GM23338 (cell line): ENCODE measurements at regions not wholly inside any gene's neighbourhood (a gene's known extent, or its start where the extent isn't known, plus 50 kb on each side); places are given as distances from the start of the nearest gene placed in this dataset.

Experiments
- ATAC-seq: fragments of 200-7000 bp; cut with Tn5 transposase; 3 replicates; pipeline ENCODE4 v1.9.1; 2020
- DNase-seq: peaks from one replicate; pipeline ENCODE4 v3.0.0-alpha.2; 2015; ENCODE audit warnings: low spot score
- H2AFZ ChIP-seq: fragments of 200-600 bp; sonication (generic); 2 replicates; pipeline ENCODE4 v1.8.0; 2016; ENCODE audit warnings: antibody characterized with exemption, mild to moderate bottlenecking, moderate library complexity
- H3F3A ChIP-seq: fragments of 200-600 bp; sonication (generic); replicated peaks from 2 replicates; pipeline ENCODE4 v1.8.0; 2017; ENCODE audit warnings: antibody characterized with exemption, mixed run types, low read depth
- H3K27ac ChIP-seq: fragments of 200-600 bp; sonication (generic); 2 replicates; pipeline ENCODE4 v1.6.1; 2016; ENCODE audit warnings: low read depth
- H3K27me3 ChIP-seq: fragments of 200-600 bp; sonication (generic); 2 replicates; pipeline ENCODE4 v1.8.0; 2016; ENCODE audit warnings: mild to moderate bottlenecking, mixed run types, moderate library complexity; ENCODE audit not compliant: insufficient read depth
- H3K36me3 ChIP-seq: fragments of 200-600 bp; sonication (generic); 2 replicates; pipeline ENCODE4 v1.8.0; 2016; ENCODE audit warnings: mild to moderate bottlenecking; ENCODE audit not compliant: insufficient read depth
- H3K4me1 ChIP-seq: fragments of 200-600 bp; sonication (generic); 2 replicates; pipeline ENCODE4 v1.8.0; 2016; ENCODE audit warnings: mild to moderate bottlenecking, moderate library complexity; ENCODE audit not compliant: insufficient read depth
- H3K4me2 ChIP-seq: fragments of 200-600 bp; sonication (generic); 2 replicates; pipeline ENCODE4 v1.7.1; 2017; ENCODE audit warnings: mixed run types
- H3K4me3 ChIP-seq: fragments of 200-600 bp; sonication (generic); 2 replicates; pipeline ENCODE4 v1.6.1; 2016; ENCODE audit warnings: mixed run types
- H3K79me2 ChIP-seq: fragments of 200-600 bp; sonication (generic); replicated peaks from 2 replicates; pipeline ENCODE4 v1.8.0; 2017; ENCODE audit warnings: mild to moderate bottlenecking; ENCODE audit not compliant: insufficient read depth
- H3K9me2 ChIP-seq: fragments of 200-600 bp; sonication (generic); 2 replicates; pipeline ENCODE4 v1.8.0; 2017; ENCODE audit not compliant: insufficient read depth
- H4K20me1 ChIP-seq: fragments of 200-600 bp; sonication (generic); replicated peaks from 2 replicates; pipeline ENCODE4 v1.8.0; 2017; ENCODE audit warnings: mild to moderate bottlenecking; ENCODE audit not compliant: insufficient read depth
- H3K27ac Mint-ChIP-seq: 2 replicates; pipeline ENCODE4 v1.8.0; 2020; ENCODE audit warnings: inconsistent platforms, mild to moderate bottlenecking, moderate library complexity, mixed read lengths
- H3K27me3 Mint-ChIP-seq: 3 replicates; pipeline ENCODE4 v1.8.0; 2022; ENCODE audit warnings: low read depth, mild to moderate bottlenecking, moderate library complexity, mixed read lengths, inconsistent platforms; ENCODE audit not compliant: insufficient read depth, poor library complexity
- H3K36me3 Mint-ChIP-seq: 3 replicates; pipeline ENCODE4 v1.8.0; 2021; ENCODE audit warnings: low read depth, mild to moderate bottlenecking, inconsistent platforms, moderate library complexity, mixed read lengths
- H3K4me1 Mint-ChIP-seq: 3 replicates; pipeline ENCODE4 v1.8.0; 2020; ENCODE audit warnings: mild to moderate bottlenecking, inconsistent platforms, mixed read lengths
- H3K4me3 Mint-ChIP-seq: 3 replicates; pipeline ENCODE4 v1.8.0; 2021; ENCODE audit warnings: moderate library complexity, mild to moderate bottlenecking, inconsistent platforms, mixed read lengths
- H3K9me3 Mint-ChIP-seq: 3 replicates; pipeline ENCODE4 v1.8.0; 2020; ENCODE audit warnings: moderate library complexity, mild to moderate bottlenecking, inconsistent platforms, mixed read lengths
- CREB1 ChIP-seq: fragments of 250-450 bp; sonication (Bioruptor Pico); IDR thresholded peaks from 2 replicates; pipeline ENCODE4 v1.5.0; 2020; ENCODE audit warnings: low read depth, mild to moderate bottlenecking, moderate library complexity
- CTCF ChIP-seq, 2 experiments: fragments of 200-600 bp in 1 of 2; sonication (generic) in 1 of 2; conservative IDR thresholded peaks; 2 replicates each; pipeline versions ENCODE4 v1.5.1 to v1.6.1; 2016 to 2017; ENCODE audit warnings: antibody characterized with exemption in 2 of 2, low read depth in 2 of 2, mild to moderate bottlenecking in 2 of 2, moderate library complexity in 1 of 2
- ETS1 ChIP-seq: IDR thresholded peaks from 2 replicates; pipeline ENCODE4 v1.6.1; 2016; ENCODE audit warnings: antibody characterized with exemption
- EZH2 ChIP-seq: fragments of 200-600 bp; sonication (generic); IDR thresholded peaks from one replicate; pipeline ENCODE4 v1.8.0; 2017; ENCODE audit warnings: antibody characterized with exemption, mild to moderate bottlenecking, low read depth; ENCODE audit not compliant: unreplicated experiment
- EZH2phosphoT487 ChIP-seq: fragments of 200-600 bp; sonication (generic); IDR thresholded peaks from one replicate; pipeline ENCODE4 v1.8.1; 2018; ENCODE audit warnings: antibody characterized with exemption; ENCODE audit not compliant: unreplicated experiment
- JUNB ChIP-seq: IDR thresholded peaks from one replicate; pipeline ENCODE4 v1.6.1; 2016; ENCODE audit warnings: antibody characterized with exemption; ENCODE audit not compliant: unreplicated experiment
- NANOG ChIP-seq: IDR thresholded peaks from 2 replicates; pipeline ENCODE4 v1.6.1; 2016; ENCODE audit warnings: antibody characterized with exemption, borderline replicate concordance
- POLR2AphosphoS5 ChIP-seq: IDR thresholded peaks from 2 replicates; pipeline ENCODE4 v1.6.1; 2016; ENCODE audit warnings: antibody characterized with exemption, low read depth
- STAT1 ChIP-seq: IDR thresholded peaks from one replicate; pipeline ENCODE4 v1.6.1; 2016; ENCODE audit warnings: antibody characterized with exemption; ENCODE audit not compliant: unreplicated experiment
- ZNF114 ChIP-seq: fragments of 250-450 bp; sonication (Bioruptor Pico); IDR thresholded peaks from 2 replicates; pipeline ENCODE4 v1.5.0; 2020; ENCODE audit warnings: mild to moderate bottlenecking, moderate library complexity
- ZNF331 ChIP-seq: fragments of 250-450 bp; sonication (Bioruptor Pico); IDR thresholded peaks from 2 replicates; pipeline ENCODE4 v1.5.0; 2020; ENCODE audit warnings: low read depth, mild to moderate bottlenecking, moderate library complexity
- ZNF462 ChIP-seq: fragments of 250-450 bp; sonication (Bioruptor Pico); IDR thresholded peaks from 2 replicates; pipeline ENCODE4 v1.5.0; 2020; ENCODE audit warnings: mild to moderate bottlenecking, moderate library complexity
- TF ChIP-seq, protein P1 (sequence below): IDR thresholded peaks from one replicate; pipeline ENCODE4 v1.6.1; 2018; ENCODE audit warnings: antibody characterized with exemption; ENCODE audit not compliant: unreplicated experiment

DNA sequence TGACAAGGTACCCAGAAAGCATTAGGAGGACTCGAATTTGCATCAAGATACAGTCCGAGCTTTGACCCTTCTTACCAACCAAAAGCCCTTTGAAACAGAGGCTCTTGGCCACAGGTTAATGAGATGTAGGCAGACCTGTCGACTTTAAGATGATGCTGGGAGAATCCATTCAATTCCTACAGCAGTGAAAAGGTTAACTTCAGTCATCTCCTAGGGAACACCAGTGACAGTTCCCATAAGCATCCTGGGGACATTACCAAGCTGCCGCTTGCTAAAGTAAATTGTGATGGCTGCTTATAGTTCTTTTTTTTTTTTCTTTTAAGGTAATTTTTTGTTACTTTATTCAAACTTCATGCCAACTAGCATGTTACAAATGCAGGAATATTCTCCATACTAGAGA lies 379.3 kb downstream of the SOX11 start:
- DNase-seq (no peak), ATAC-seq (no peak)
- Histone ChIP-seq H4K20me1 (no peaks in the 10 kb centered on the region), H3K4me2 (no peak overlapping the region), H2AFZ (no peak overlapping the region), H3F3A (no peaks in the 10 kb centered on the region), H3K4me1 (peaks cover 5% of the 10 kb centered on the region), H3K27ac (no peak overlapping the region), H3K4me3 (no peak overlapping the region), H3K27me3 (no peaks in the 10 kb centered on the region), H3K36me3 (no peaks in the 10 kb centered on the region), H3K79me2 (no peaks in the 10 kb centered on the region), H3K9me2 (no peaks in the 10 kb centered on the region)
- Mint-ChIP-seq H3K9me3 (peaks cover 50% of the 10 kb centered on the region), H3K27me3 (peaks cover 1% of the 10 kb centered on the region), H3K36me3 (no peaks in the 10 kb centered on the region), H3K4me3 (no peak overlapping the region), H3K4me1 (peaks cover 35% of the 10 kb centered on the region), H3K27ac (no peak overlapping the region)
- TF ChIP-seq ZNF331 (CRISPR knock-in tag) (no peak), EZH2phosphoT487 (no peak), CTCF (conservative IDR thresholded peaks at IDR 0.05; ENCODE audit: low read depth in 2 of 2) (no peak), JUNB (no peak), ETS1 (no peak), NANOG (no peak), STAT1 (no peak), ZNF114 (CRISPR knock-in tag) (no peak), EZH2 (no peak), POLR2AphosphoS5 (no peak), CREB1 (no peak), ZNF462 (CRISPR knock-in tag) (no peak)
- TF ChIP-seq, protein P1, sequence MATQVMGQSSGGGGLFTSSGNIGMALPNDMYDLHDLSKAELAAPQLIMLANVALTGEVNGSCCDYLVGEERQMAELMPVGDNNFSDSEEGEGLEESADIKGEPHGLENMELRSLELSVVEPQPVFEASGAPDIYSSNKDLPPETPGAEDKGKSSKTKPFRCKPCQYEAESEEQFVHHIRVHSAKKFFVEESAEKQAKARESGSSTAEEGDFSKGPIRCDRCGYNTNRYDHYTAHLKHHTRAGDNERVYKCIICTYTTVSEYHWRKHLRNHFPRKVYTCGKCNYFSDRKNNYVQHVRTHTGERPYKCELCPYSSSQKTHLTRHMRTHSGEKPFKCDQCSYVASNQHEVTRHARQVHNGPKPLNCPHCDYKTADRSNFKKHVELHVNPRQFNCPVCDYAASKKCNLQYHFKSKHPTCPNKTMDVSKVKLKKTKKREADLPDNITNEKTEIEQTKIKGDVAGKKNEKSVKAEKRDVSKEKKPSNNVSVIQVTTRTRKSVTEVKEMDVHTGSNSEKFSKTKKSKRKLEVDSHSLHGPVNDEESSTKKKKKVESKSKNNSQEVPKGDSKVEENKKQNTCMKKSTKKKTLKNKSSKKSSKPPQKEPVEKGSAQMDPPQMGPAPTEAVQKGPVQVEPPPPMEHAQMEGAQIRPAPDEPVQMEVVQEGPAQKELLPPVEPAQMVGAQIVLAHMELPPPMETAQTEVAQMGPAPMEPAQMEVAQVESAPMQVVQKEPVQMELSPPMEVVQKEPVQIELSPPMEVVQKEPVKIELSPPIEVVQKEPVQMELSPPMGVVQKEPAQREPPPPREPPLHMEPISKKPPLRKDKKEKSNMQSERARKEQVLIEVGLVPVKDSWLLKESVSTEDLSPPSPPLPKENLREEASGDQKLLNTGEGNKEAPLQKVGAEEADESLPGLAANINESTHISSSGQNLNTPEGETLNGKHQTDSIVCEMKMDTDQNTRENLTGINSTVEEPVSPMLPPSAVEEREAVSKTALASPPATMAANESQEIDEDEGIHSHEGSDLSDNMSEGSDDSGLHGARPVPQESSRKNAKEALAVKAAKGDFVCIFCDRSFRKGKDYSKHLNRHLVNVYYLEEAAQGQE, result no peak
